Sigmoid colon (tissue), 4 donors: ENCODE measurements at regions not wholly inside any gene's neighbourhood (a gene's known extent, or its start where the extent isn't known, plus 50 kb on each side); places are given as distances from the start of the nearest gene placed in this dataset.

Experiments used
- CTCF ChIP-seq, 4 experiments: fragments of 450-650 bp in 3 of 4; fragments of 200-600 bp in 1 of 4; IDR thresholded peaks; one replicate each; pipeline ENCODE4 v1.5.1; 2016 to 2019; ENCODE audit warnings: antibody characterized with exemption in 4 of 4, mild to moderate bottlenecking in 3 of 4, moderate library complexity in 2 of 4
- EP300 ChIP-seq, 4 donors: sonication (generic); formaldehyde crosslinking; IDR thresholded peaks; one replicate each; pipeline ENCODE4 v1.6.1; 2017; ENCODE audit warnings: antibody characterized with exemption in 4 of 4
- POLR2A ChIP-seq, 2 donors: fragments of 450-650 bp; IDR thresholded peaks; one replicate each; pipeline ENCODE4 v1.6.1; 2016; ENCODE audit warnings: antibody characterized with exemption in 2 of 2, mild to moderate bottlenecking in 2 of 2, moderate library complexity in 2 of 2
- POLR2AphosphoS5 ChIP-seq, 4 donors: sonication (generic); formaldehyde crosslinking; IDR thresholded peaks; one replicate each; pipeline ENCODE4 v1.6.1; 2017; ENCODE audit warnings: antibody characterized with exemption in 4 of 4

- TF ChIP-seq POLR2A (IDR thresholded peaks at IDR 0.05): no peak
- TF ChIP-seq CTCF (IDR thresholded peaks at IDR 0.05): no peak
- no peak for TF ChIP-seq EP300 (IDR thresholded peaks at IDR 0.05)
- no peak for TF ChIP-seq POLR2AphosphoS5 (IDR thresholded peaks at IDR 0.05)
Observed at GRCh38 chr2:190794377-190794776, 86.2 kb upstream of the GLS start.
